ENCODE measurements at regions not wholly inside any gene's neighbourhood (a gene's known extent, or its start where the extent isn't known, plus 50 kb on each side); places are given as distances from the start of the nearest gene placed in this dataset.

DNA sequence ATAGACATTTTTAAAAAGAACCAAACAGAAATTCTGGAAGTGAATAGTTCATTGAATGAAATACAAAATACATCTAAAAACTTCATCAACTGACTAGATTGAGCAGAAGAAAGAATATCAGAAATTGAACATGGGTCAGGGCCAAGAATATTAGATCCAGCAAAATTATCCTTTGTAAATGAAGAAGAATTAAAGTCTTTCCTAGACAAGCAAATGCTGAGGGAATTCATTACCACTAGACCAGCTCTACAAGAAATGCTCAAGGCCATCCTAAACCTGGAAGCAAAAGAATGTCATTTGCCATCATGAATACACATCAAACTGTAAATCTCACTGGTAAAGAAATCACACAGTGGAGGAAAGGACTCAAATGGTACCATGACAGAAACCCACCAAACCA, 72.7 kb upstream of the RPL34 start:
- DNase-seq (no peak), ATAC-seq (ENCODE audit: low read depth in 2 of 2) (no peak)
- H3K4me3 ChIP-seq (ENCODE audit: low read depth, low read length), result no peak overlapping the region
- Mint-ChIP-seq H3K9me3 (peaks cover 1 to 26% (median 19%) of the 10 kb centered on the region in 7 donors), H3K27me3 (peaks cover 9% of the 10 kb centered on the region), H3K4me3 (no peak overlapping the region), H3K27ac (no peak overlapping the region), H3K4me1 (no peaks in the 10 kb centered on the region), H3K36me3 (peaks cover 23% of the 10 kb centered on the region)
- peaks cover 18 to 19% of the 10 kb centered on the region in 2 experiments for H3K9me3 ChIP-seq (ENCODE audit: control insufficient read depth in 2 of 2, low read length in 2 of 2)
- H3K4me1 ChIP-seq (ENCODE audit: control insufficient read depth, insufficient read depth, low read length, poor library complexity, severe bottlenecking), result no peaks in the 10 kb centered on the region
- no peak overlapping the region for H3K27ac ChIP-seq (ENCODE audit: insufficient read depth, low read length, poor library complexity, severe bottlenecking)
- no peaks in the 10 kb centered on the region for H3K27me3 ChIP-seq (ENCODE audit: control insufficient read depth, insufficient read depth, low read length)
- no peaks in the 10 kb centered on the region for H3K36me3 ChIP-seq (ENCODE audit: control insufficient read depth, insufficient read depth, low read length)

DNA sequence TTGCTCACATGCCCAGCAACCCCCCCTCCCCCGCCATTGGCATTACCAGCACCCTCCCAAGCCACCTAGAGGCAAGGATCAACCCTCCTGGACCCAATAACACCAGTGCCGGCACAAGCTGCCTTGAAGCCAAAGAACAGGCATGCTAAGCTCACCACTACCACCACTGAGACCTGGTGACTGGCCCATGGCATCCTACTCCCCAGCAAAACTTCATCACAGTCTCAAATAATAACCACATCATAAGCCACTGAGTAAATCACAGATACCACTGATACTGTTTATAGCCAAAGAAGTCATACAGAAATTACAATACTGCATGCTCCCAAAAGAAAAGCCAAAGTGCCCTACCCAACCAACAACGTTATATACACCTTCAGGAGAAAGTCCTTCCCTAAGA, 73.6 kb upstream of the RPL34 start:
- H3K9me3 Mint-ChIP-seq, result peaks cover 0 to 23% (median 19%) of the 10 kb centered on the region in 7 donors
- Histone ChIP-seq H3K27ac (ENCODE audit: insufficient read depth, low read length, poor library complexity, severe bottlenecking) (no peak overlapping the region), H3K9me3 (ENCODE audit: control insufficient read depth in 2 of 2, low read length in 2 of 2) (peaks cover 18 to 19% of the 10 kb centered on the region in 2 experiments), H3K27me3 (ENCODE audit: control insufficient read depth, insufficient read depth, low read length) (no peaks in the 10 kb centered on the region), H3K36me3 (ENCODE audit: control insufficient read depth, insufficient read depth, low read length) (no peaks in the 10 kb centered on the region), H3K4me1 (ENCODE audit: control insufficient read depth, insufficient read depth, low read length, poor library complexity, severe bottlenecking) (no peaks in the 10 kb centered on the region), H3K4me3 (ENCODE audit: low read depth, low read length) (no peak overlapping the region)
- ATAC-seq (ENCODE audit: low read depth in 2 of 2) (no peak), DNase-seq (no peak)
- H3K4me3 Mint-ChIP-seq, result no peak overlapping the region
- no peak overlapping the region for H3K27ac Mint-ChIP-seq
- peaks cover 9% of the 10 kb centered on the region for H3K27me3 Mint-ChIP-seq
- H3K36me3 Mint-ChIP-seq, result peaks cover 25% of the 10 kb centered on the region
- H3K4me1 Mint-ChIP-seq, result peaks cover 0 to 4% (median 0%) of the 10 kb centered on the region in 4 donors

DNA sequence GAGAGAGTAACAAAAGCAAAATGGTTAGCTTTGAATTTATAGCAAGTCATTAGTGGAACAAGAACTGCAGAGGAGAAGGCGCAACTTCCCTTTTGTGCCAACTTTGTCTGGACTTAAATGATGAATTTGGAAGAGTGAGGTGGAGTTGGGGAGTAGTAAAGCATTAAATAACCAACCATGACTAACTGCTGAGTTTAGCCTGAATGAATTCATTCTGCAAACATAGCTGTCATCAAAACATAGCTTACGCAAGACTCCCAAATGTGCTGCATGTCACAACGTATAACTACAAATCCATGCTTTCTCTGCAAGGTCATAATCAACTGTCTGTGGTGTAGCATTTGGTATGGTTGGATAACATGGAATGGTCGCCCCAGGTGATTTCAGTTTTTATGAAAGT, 75.9 kb upstream of the RPL34 start:
- Mint-ChIP-seq H3K36me3 (peaks cover 23% of the 10 kb centered on the region), H3K4me3 (no peak overlapping the region)
- ATAC-seq (ENCODE audit: low read depth in 2 of 2), result no peak

DNA sequence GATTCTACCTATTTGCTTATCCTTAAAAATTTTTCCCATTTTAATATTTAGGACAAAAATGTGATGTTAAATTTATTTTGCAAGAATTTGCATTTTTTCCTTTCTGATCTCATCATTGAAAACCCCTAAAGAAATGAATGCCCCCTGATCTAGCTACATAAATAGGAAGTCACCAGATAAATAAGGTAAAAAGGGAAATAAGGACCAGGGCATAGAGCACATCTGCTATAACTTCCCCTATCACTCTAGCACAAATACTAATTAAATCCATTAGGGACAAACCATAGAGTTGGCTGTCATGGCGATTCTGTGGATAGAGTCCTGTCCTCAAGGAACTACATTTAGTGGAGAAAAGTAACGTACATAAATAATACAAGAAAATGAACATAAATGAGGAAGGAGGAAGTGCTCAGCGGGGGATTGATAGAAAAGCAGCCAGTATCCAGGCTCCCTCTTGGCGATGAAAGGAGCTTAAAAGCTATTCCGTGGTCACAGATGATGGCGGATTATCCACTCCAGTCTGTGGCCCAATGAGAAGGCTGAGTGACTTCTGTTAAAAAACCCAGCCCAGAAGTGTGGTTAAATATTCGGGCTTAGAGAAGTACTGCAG, 76.9 kb upstream of the RPL34 start:
- Histone ChIP-seq H3K27ac (ENCODE audit: insufficient read depth, low read length, poor library complexity, severe bottlenecking) (no peak overlapping the region), H3K27me3 (ENCODE audit: control insufficient read depth, insufficient read depth, low read length) (no peaks in the 10 kb centered on the region), H3K4me3 (ENCODE audit: low read depth, low read length) (no peak overlapping the region), H3K9me3 (ENCODE audit: control insufficient read depth in 2 of 2, low read length in 2 of 2) (peaks cover 15 to 19% of the 10 kb centered on the region in 2 experiments), H3K4me1 (ENCODE audit: control insufficient read depth, insufficient read depth, low read length, poor library complexity, severe bottlenecking) (no peaks in the 10 kb centered on the region), H3K36me3 (ENCODE audit: control insufficient read depth, insufficient read depth, low read length) (no peaks in the 10 kb centered on the region)
- Mint-ChIP-seq H3K27ac (no peak overlapping the region), H3K27me3 (no peaks in the 10 kb centered on the region), H3K4me1 (peaks cover 0 to 4% (median 2%) of the 10 kb centered on the region in 4 donors), H3K9me3 (peaks cover 0 to 21% (median 9%) of the 10 kb centered on the region in 7 donors), H3K4me3 (no peak overlapping the region), H3K36me3 (peaks cover 13% of the 10 kb centered on the region)
- ATAC-seq (ENCODE audit: low read depth in 2 of 2), result no peak
- DNase-seq, result no peak

More for the DNA sequence above, 75.9 kb upstream of the RPL34 start:
- Histone ChIP-seq H3K9me3 (ENCODE audit: control insufficient read depth in 2 of 2, low read length in 2 of 2) (peaks cover 18 to 19% of the 10 kb centered on the region in 2 experiments), H3K4me3 (ENCODE audit: low read depth, low read length) (no peak overlapping the region), H3K4me1 (ENCODE audit: control insufficient read depth, insufficient read depth, low read length, poor library complexity, severe bottlenecking) (no peaks in the 10 kb centered on the region), H3K27ac (ENCODE audit: insufficient read depth, low read length, poor library complexity, severe bottlenecking) (no peak overlapping the region), H3K27me3 (ENCODE audit: control insufficient read depth, insufficient read depth, low read length) (no peaks in the 10 kb centered on the region), H3K36me3 (ENCODE audit: control insufficient read depth, insufficient read depth, low read length) (no peaks in the 10 kb centered on the region)
- no peak for DNase-seq
- H3K27me3 Mint-ChIP-seq, result no peaks in the 10 kb centered on the region
- H3K9me3 Mint-ChIP-seq, result peaks cover 0 to 23% (median 15%) of the 10 kb centered on the region in 7 donors
- peaks cover 0 to 4% (median 2%) of the 10 kb centered on the region in 4 donors for H3K4me1 Mint-ChIP-seq
- H3K27ac Mint-ChIP-seq, result no peak overlapping the region

DNA sequence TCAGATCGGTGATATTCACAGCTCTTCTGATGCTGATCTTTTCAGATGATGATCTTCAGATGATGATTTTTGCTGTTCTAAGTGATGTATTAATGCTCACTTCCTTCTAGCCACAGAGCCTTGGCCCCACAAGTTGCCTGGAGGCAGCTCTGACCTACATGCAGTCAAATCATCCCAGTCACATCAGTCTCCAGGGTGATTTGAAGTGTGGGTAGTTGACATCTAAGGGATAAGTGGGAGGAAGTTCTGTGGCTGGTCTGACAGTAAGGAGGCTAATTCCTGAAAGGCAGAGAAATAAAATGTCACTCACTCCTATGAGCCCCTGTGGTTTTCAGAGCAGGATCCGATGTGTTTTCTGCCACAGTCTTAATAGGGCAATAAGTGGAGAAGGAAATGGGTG, 79.8 kb upstream of the RPL34 start:
- no peak for ATAC-seq (ENCODE audit: low read depth in 2 of 2)
- Histone ChIP-seq H3K27me3 (ENCODE audit: control insufficient read depth, insufficient read depth, low read length) (no peaks in the 10 kb centered on the region), H3K4me1 (ENCODE audit: control insufficient read depth, insufficient read depth, low read length, poor library complexity, severe bottlenecking) (no peaks in the 10 kb centered on the region), H3K9me3 (ENCODE audit: control insufficient read depth in 2 of 2, low read length in 2 of 2) (no peaks in the 10 kb centered on the region), H3K36me3 (ENCODE audit: control insufficient read depth, insufficient read depth, low read length) (no peaks in the 10 kb centered on the region), H3K4me3 (ENCODE audit: low read depth, low read length) (no peak overlapping the region), H3K27ac (ENCODE audit: insufficient read depth, low read length, poor library complexity, severe bottlenecking) (no peak overlapping the region)
- Mint-ChIP-seq H3K4me1 (peaks cover 4 to 17% (median 5%) of the 10 kb centered on the region in 4 donors), H3K36me3 (peaks cover 13% of the 10 kb centered on the region), H3K4me3 (no peak overlapping the region), H3K27me3 (no peaks in the 10 kb centered on the region), H3K27ac (peak overlapping the region in 1 of 3 donors; percentile 11), H3K9me3 (peaks cover 0 to 7% (median 0%) of the 10 kb centered on the region in 7 donors)
- DNase-seq, result no peak

DNA sequence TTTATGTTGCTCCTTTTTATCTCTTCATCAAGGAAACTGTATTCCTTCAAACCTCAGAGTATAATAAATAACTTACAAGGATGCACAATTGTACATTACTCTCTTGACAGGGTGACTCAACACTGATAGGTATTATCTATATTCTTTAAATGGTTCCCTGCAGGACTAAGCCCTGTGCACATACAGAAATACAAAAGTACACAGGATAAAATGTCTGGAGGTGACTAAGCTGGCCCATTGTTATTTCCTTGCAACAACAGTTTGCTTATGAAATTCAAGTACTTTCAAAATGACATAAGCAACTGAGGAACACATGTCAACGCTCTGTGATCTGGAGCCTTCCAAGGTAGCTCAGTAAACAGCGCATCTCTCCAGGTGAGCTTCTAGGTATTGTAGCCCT, 83.8 kb upstream of the RPL34 start:
- ATAC-seq (ENCODE audit: low read depth in 2 of 2) (no peak), DNase-seq (no peak)
- no peak overlapping the region for H3K4me3 ChIP-seq (ENCODE audit: low read depth, low read length)
- H3K9me3 Mint-ChIP-seq, result peaks cover 0 to 3% (median 0%) of the 10 kb centered on the region in 7 donors
- H3K27ac ChIP-seq (ENCODE audit: insufficient read depth, low read length, poor library complexity, severe bottlenecking), result no peak overlapping the region
- H3K9me3 ChIP-seq (ENCODE audit: control insufficient read depth in 2 of 2, low read length in 2 of 2), result no peaks in the 10 kb centered on the region
- H3K4me1 ChIP-seq (ENCODE audit: control insufficient read depth, insufficient read depth, low read length, poor library complexity, severe bottlenecking), result no peaks in the 10 kb centered on the region
- no peak overlapping the region for H3K27ac Mint-ChIP-seq
- H3K27me3 ChIP-seq (ENCODE audit: control insufficient read depth, insufficient read depth, low read length), result no peaks in the 10 kb centered on the region
- H3K36me3 ChIP-seq (ENCODE audit: control insufficient read depth, insufficient read depth, low read length), result no peaks in the 10 kb centered on the region
- no peak overlapping the region for H3K4me3 Mint-ChIP-seq
- H3K4me1 Mint-ChIP-seq, result peaks cover 5 to 36% (median 9%) of the 10 kb centered on the region in 4 donors
- peaks cover 6% of the 10 kb centered on the region for H3K36me3 Mint-ChIP-seq
- H3K27me3 Mint-ChIP-seq, result no peaks in the 10 kb centered on the region

DNA sequence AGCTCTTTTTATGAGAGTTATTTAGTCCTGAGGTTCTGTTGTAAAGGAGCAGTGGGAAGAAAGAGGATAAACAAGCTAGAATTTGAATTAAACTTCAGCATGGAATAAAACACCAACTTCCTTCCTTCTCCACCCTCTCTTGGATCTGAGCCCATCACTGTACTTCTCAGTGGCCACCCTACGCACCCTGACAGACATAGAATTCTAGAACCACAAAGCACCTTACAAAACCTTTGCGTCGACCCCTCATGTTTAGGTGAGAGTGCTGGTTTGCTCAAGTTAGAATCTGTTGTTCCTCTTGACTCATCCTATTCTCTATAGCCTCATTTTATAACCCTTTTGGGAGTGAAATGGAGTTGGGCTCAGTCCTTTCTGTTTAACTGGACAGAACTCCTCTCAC, 84.6 kb upstream of the RPL34 start:
- Histone ChIP-seq H3K4me3 (ENCODE audit: low read depth, low read length) (no peak overlapping the region), H3K9me3 (ENCODE audit: control insufficient read depth in 2 of 2, low read length in 2 of 2) (no peaks in the 10 kb centered on the region), H3K4me1 (ENCODE audit: control insufficient read depth, insufficient read depth, low read length, poor library complexity, severe bottlenecking) (no peaks in the 10 kb centered on the region), H3K36me3 (ENCODE audit: control insufficient read depth, insufficient read depth, low read length) (no peaks in the 10 kb centered on the region), H3K27me3 (ENCODE audit: control insufficient read depth, insufficient read depth, low read length) (no peaks in the 10 kb centered on the region), H3K27ac (ENCODE audit: insufficient read depth, low read length, poor library complexity, severe bottlenecking) (no peak overlapping the region)
- Mint-ChIP-seq H3K27ac (no peak overlapping the region), H3K4me3 (no peak overlapping the region), H3K9me3 (peaks cover 0 to 3% (median 0%) of the 10 kb centered on the region in 7 donors), H3K36me3 (no peaks in the 10 kb centered on the region), H3K4me1 (peaks cover 5 to 43% (median 10%) of the 10 kb centered on the region in 4 donors), H3K27me3 (no peaks in the 10 kb centered on the region)
- ATAC-seq (ENCODE audit: low read depth in 2 of 2) (no peak), DNase-seq (no peak)

DNA sequence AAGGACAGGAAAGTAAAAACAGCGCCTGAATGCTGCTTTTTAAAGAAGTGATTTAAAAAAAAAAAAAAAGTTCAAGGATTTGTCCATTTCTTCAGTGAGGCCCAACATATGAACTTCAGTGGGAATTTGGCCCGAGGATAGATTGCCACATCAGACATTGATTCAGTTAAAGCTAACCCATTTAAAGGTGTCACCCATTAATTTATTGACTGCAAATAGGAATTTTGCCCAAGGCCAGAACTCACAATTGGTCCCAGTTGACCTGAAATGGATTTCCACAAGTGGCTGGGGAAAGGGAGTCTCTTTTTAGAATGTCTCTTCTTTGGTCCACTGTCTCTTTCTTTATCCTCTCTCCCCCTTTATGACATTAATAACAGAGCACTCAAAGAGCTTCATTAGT, 86.5 kb upstream of the RPL34 start:
- H3K36me3 Mint-ChIP-seq, result no peaks in the 10 kb centered on the region
- H3K27ac Mint-ChIP-seq, result peak overlapping the region in 1 of 3 donors; percentile 33
- Histone ChIP-seq H3K27me3 (ENCODE audit: control insufficient read depth, insufficient read depth, low read length) (no peaks in the 10 kb centered on the region), H3K36me3 (ENCODE audit: control insufficient read depth, insufficient read depth, low read length) (no peaks in the 10 kb centered on the region), H3K4me1 (ENCODE audit: control insufficient read depth, insufficient read depth, low read length, poor library complexity, severe bottlenecking) (peaks cover 1% of the 10 kb centered on the region), H3K4me3 (ENCODE audit: low read depth, low read length) (no peak overlapping the region), H3K9me3 (ENCODE audit: control insufficient read depth in 2 of 2, low read length in 2 of 2) (no peaks in the 10 kb centered on the region), H3K27ac (ENCODE audit: insufficient read depth, low read length, poor library complexity, severe bottlenecking) (no peak overlapping the region)
- no peak overlapping the region for H3K4me3 Mint-ChIP-seq
- DNase-seq (no peak), ATAC-seq (ENCODE audit: low read depth in 2 of 2) (no peak)
- no peaks in the 10 kb centered on the region for H3K27me3 Mint-ChIP-seq
- peaks cover 0 to 3% (median 0%) of the 10 kb centered on the region in 7 donors for H3K9me3 Mint-ChIP-seq
- H3K4me1 Mint-ChIP-seq, result peaks cover 12 to 54% (median 16%) of the 10 kb centered on the region in 4 donors
